Skeletal muscle satellite cell (primary cell): ENCODE measurements at regions not wholly inside any gene's neighbourhood (a gene's known extent, or its start where the extent isn't known, plus 50 kb on each side); places are given as distances from the start of the nearest gene placed in this dataset.
"Not testable (repeated sequence)": the region's sequence is repeated elsewhere in the genome, so short reads cannot be mapped to it uniquely, and the experiment has no call there.

Source experiments
- H3K27me3 ChIP-seq: 2 replicates; pipeline ENCODE4 v1.7.0; 2013; ENCODE audit warnings: low read length; ENCODE audit not compliant: control insufficient read depth, insufficient read depth
- H3K36me3 ChIP-seq: 2 replicates; pipeline ENCODE4 v1.7.0; 2013; ENCODE audit warnings: mild to moderate bottlenecking, control low read depth, low read length; ENCODE audit not compliant: insufficient read depth
- H3K4me1 ChIP-seq: 2 replicates; pipeline ENCODE4 v1.7.0; 2013; ENCODE audit warnings: low read length; ENCODE audit not compliant: control insufficient read depth, insufficient read depth
- H3K4me2 ChIP-seq: 2 replicates; pipeline ENCODE4 v1.7.0; 2013; ENCODE audit warnings: mild to moderate bottlenecking, low read length
- H3K4me3 ChIP-seq: 2 replicates; pipeline ENCODE4 v1.7.0; 2013; ENCODE audit warnings: low read length
- H3K9ac ChIP-seq: 2 replicates; pipeline ENCODE4 v1.7.0; 2013; ENCODE audit warnings: mild to moderate bottlenecking, low read depth, low read length, moderate library complexity
- H3K9me3 ChIP-seq: replicated peaks from 2 replicates; pipeline ENCODE4 v1.7.0; 2013; ENCODE audit warnings: mild to moderate bottlenecking, control low read depth, low read length

DNA sequence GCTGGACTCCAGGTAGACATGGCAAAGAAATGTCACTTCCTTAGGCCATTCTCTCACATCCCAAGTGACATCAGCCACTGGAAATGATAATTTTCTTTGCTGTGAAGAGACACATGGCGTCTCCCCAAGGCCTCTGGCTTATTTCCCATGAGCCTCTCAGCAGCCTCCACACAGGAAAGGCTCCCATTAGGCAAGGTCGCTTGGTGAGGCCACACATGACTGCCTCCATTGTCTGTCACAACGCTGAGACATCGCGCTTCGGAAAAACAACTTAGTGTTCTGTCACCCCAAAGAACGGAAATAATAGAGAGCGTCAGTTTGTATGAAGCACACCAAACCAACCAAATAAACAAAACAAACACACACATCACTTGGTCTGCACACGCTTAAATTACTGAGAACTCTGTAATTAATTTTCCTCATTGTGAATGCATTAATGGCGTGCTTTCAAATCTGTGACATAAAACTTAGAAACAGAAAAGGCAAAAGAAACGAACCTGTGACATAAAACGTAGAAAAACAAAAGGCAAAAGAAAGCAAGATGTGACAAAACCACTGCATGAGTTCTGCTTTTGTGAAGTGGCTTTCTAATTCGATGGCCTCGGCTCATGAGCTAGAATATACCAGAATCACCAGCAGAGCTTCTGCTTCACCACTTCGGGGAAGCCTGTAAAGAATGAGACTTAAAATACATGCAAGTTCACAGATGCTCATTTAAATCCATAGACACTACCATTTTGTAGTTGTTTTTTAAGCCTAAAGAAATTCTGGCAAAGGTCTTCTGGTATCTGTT, 404.2 kb upstream of the SGCG start:
- H3K9ac ChIP-seq, result no peak overlapping the region
- no peaks in the 10 kb centered on the region for H3K4me1 ChIP-seq
- H3K4me3 ChIP-seq, result no peak overlapping the region
- H3K36me3 ChIP-seq, result no peaks in the 10 kb centered on the region
- H3K4me2 ChIP-seq, result no peak overlapping the region
- no peaks in the 10 kb centered on the region for H3K9me3 ChIP-seq
- no peaks in the 10 kb centered on the region for H3K27me3 ChIP-seq

DNA sequence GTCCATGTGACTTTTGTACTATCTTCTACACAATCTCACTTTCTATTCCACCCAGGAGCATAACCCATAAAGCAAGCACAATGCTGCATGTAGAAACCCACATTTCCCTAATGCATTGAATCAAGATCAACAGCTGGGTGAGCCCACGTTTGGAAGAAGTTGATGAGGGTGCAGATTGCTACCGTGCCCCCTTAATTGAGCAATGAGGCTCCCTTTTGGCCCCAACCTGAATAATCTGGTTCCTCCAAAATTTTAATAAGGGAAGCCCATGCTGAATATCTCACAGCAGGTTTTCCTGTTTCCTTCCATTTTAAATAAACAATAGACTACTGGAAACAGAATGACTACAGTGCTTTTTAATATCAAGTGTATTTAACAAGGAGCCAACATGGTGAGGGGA, 403.6 kb upstream of the SGCG start:
- Histone ChIP-seq H3K27me3 (no peaks in the 10 kb centered on the region), H3K9ac (no peak overlapping the region), H3K9me3 (no peaks in the 10 kb centered on the region), H3K4me3 (no peak overlapping the region), H3K36me3 (no peaks in the 10 kb centered on the region), H3K4me2 (no peak overlapping the region), H3K4me1 (no peaks in the 10 kb centered on the region)

DNA sequence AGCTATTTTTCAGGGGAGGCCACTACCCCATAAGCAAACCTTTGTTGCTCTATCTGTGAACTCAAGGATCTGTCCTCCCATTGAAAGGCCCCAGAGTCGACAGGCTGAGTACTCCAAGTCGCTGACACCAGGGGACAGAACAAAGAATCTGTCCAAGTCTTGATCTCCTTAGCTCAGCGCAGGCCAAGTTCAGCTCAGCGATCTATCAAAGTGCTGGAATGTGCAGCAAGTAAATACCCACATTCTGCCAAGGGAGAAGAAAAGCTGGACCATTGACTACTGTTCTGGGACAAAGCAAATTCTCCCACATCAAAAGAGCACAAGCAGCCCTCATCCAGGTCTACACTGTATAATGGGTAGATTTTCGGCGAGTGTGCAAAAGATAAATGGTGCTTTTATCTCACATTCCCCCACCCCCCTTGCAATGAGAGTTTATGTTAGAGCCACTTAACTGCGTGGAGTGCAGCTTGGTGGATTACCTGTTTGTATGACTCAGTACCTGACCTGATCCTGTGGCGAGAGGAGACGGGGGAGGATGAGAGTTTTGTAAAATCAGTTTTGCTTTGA, 391.7 kb upstream of the SGCG start:
- no peak overlapping the region for H3K4me3 ChIP-seq
- H3K4me2 ChIP-seq, result no peak overlapping the region
- no peaks in the 10 kb centered on the region for H3K4me1 ChIP-seq
- H3K27me3 ChIP-seq, result peaks cover 16% of the 10 kb centered on the region
- no peak overlapping the region for H3K9ac ChIP-seq
- no peaks in the 10 kb centered on the region for H3K36me3 ChIP-seq
- H3K9me3 ChIP-seq, result no peaks in the 10 kb centered on the region

DNA sequence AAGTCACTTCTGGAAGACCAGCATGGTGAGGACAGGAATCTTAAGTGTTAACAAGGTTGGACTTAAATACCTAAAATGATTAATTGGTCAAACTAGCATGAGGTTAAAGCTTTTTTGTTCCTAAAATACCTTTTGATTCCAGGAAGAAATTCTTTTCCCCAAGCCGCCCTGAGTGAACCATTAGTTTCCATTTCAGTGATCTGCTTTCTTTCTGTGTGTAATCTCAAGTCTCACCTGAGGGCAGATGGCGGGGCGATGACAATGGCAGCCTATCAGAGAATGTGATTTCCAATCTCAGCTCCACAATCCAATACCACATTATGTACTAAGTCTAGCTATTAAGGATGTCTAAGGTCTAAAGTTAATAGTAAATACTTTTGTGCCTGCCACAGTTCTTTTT, 390.9 kb upstream of the SGCG start:
- no peak overlapping the region for H3K9ac ChIP-seq
- peaks cover 16% of the 10 kb centered on the region for H3K27me3 ChIP-seq
- no peaks in the 10 kb centered on the region for H3K9me3 ChIP-seq
- H3K4me3 ChIP-seq, result no peak overlapping the region
- H3K4me1 ChIP-seq, result no peaks in the 10 kb centered on the region
- H3K4me2 ChIP-seq, result no peak overlapping the region
- no peaks in the 10 kb centered on the region for H3K36me3 ChIP-seq

DNA sequence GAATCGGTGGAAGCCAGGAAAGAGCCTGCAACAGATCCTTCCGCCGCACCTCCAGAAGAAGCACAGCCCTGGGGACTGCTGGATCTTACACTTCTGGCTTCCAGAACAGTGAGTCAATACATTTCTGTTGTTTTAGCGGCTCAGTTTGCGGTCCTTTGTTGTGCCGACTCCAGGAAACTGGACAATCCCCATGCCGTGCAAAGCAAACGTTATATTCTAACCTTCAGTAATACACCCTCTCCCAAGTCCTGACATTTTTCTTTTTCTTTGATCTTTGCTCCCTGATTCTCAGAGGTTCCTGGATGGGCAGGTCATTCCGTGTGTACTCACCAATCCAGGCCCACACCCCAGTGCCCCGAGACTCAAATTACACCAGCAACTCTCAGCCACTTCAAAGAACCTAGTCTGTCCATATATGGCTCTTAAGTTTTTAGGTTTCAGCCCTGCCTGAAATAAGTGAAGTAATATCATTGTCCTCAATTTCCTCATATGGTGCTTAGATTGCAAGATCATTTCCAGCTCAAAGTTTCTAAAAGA, 387.1 kb upstream of the SGCG start:
- Histone ChIP-seq H3K27me3 (peaks cover 18% of the 10 kb centered on the region), H3K4me3 (no peak overlapping the region), H3K4me1 (no peaks in the 10 kb centered on the region), H3K4me2 (no peak overlapping the region), H3K9ac (no peak overlapping the region), H3K36me3 (no peaks in the 10 kb centered on the region), H3K9me3 (no peaks in the 10 kb centered on the region)

DNA sequence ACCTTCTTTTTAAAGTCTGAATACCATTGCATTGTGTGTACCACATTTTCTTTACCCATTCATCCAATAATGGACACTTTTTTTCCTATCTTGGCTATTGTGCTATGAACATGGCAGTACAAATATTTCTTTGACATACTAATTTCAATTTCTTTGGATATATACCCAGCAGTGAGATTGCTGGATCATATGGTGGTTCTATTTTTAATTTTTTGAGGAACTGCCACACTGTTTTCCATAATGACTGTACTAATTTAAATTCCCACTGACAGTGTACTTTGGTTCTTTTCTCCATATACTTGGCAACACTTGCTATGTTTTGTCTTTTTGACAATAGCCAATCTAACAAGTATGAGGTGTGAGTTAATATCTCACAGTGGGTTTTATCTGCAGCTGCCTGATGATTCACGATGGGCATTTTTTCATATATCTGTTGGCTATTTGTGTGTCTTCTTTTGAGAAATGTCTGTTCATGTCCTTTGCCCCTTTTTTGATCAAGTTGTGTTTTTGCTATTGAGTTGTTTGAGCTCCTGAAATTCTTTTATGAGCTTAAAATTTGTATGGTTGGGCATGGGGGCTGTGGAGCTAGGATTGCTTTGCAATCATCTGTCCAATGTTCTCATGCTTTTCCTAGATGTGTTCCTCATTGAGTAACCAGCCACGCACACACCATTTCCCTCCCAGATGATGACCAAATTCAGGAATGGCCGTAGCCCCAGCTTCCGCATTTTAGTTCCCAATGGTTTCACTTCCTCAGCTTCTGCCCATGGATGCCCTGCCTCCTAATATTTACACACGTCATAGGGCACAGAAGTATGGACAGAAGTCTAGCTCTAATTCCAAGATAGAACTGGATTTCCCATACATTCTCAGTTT, 380.0 kb upstream of the SGCG start:
- Histone ChIP-seq H3K36me3 (no peaks in the 10 kb centered on the region), H3K4me2 (peak overlapping the region; percentile 79), H3K27me3 (peaks cover 6% of the 10 kb centered on the region), H3K4me1 (no peaks in the 10 kb centered on the region), H3K9ac (peak overlapping the region; percentile 25), H3K4me3 (peak overlapping the region; percentile 61), H3K9me3 (no peaks in the 10 kb centered on the region)

DNA sequence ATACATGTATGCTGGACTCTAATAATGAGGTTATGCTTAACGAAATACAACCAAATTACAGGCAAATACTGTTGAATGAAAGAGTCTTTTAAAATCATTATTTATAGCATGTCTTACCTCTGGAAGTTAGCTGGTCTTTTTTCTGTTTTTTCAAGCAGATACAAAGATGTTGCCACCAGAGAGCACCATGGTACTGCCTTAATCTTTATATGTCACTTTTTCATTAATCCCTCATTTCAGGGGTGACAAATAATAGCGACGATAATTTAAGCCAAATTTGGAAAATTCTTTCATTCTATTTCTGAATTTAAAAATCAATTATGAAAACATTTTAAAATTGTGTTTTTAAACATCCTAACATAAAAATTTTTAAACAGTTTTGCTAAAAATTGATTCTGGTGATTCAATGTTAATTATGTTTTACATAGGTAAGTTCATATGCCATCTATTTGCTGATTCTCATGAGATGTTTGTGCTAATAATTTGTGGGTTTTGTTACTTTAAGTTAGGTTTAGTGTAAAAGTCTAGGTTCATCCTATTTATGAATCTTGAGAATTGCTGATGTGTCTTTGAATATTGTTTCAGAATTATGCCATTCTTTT, 379.3 kb upstream of the SGCG start:
- Histone ChIP-seq H3K4me2 (peak overlapping the region; percentile 79), H3K9ac (peak overlapping the region; percentile 25), H3K4me3 (peak overlapping the region; percentile 61)

DNA sequence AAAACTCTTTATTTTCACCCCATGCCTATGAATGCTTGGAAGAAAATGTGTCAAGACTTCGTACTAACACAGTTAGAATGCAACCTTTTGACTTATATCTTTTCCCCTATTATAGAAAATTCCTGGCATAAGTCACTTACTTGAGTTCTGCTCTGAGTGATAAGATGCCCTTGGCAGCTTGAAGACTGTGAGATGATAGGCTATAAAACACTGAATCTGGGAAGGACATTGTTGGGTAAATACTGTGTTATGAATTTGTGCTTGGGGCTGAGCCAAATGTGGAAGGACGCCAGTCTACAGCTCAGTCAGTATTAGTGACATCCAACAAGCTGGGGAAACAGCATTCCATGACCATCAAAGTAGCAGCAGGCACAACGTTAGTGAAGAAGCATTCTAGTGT, 368.0 kb upstream of the SGCG start:
- Histone ChIP-seq H3K36me3 (no peaks in the 10 kb centered on the region), H3K4me3 (no peak overlapping the region), H3K4me1 (no peaks in the 10 kb centered on the region), H3K9ac (no peak overlapping the region), H3K9me3 (no peaks in the 10 kb centered on the region), H3K4me2 (no peak overlapping the region), H3K27me3 (no peaks in the 10 kb centered on the region)

More for the DNA sequence above, 379.3 kb upstream of the SGCG start:
- H3K27me3 ChIP-seq, result peaks cover 6% of the 10 kb centered on the region
- no peaks in the 10 kb centered on the region for H3K36me3 ChIP-seq
- no peaks in the 10 kb centered on the region for H3K4me1 ChIP-seq
- no peaks in the 10 kb centered on the region for H3K9me3 ChIP-seq

DNA sequence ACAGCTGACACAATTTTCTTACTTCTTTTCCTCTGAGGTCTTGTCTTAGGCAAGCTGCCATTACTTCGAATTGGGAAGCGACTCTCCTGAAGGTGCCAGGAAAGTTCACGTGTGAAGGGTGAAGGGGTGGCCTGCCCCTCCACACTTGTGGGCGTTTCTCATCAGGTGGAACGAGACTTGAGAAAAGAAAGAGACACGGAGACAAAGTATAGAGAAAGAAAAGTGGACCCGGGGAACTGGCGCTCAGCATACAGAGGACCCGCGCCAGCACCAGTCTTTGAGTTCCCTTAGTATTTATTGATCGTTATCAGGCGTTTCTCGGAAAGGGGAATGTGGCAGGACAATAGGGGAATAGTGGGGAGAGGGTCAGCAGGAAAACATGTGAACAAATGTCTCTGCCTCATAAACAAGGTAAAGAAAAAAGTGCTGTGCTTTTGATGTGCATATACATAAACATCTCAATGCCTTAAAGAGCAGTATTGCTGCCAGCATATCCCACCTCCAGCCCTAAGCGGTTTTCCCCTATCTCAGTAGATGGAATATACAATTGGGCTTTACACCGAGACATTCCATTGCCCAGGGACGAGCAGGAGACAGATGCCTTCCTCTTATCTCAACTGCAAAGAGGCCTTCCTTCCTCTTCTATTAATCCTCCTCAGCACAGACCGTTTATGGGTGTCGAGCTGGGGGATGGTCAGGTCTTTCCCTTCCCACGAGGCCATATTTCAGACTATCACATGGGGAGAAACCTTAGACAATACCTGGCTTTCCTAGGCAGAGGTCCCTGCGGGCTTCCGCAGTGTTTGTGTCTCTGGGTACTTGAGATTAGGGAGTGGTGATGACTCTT, 367.0 kb upstream of the SGCG start:
- H3K9me3 ChIP-seq, H3K4me2 ChIP-seq, H3K36me3 ChIP-seq, H3K27me3 ChIP-seq, H3K9ac ChIP-seq, H3K4me1 ChIP-seq, H3K4me3 ChIP-seq: not testable (repeated sequence)

DNA sequence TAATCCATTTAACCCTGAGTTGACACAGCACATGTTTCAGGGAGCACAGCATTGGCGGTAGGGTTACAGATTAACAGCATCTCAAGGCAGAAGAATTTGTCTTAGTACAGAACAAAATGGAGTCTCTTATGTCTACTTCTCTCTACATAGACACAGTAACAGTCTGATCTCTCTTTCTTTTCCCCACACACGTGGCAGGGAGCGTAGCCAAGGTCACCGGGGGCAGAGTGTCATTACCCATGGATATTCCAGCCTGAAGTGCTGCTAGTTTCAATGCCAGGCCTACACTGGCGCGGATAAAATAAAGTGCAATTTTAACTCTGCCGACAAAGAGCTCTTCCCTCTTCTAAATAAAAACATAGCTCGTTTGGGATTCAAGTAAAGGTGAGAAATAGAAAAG, 366.3 kb upstream of the SGCG start:
- not testable (repeated sequence) for H3K36me3 ChIP-seq, H3K9ac ChIP-seq, H3K4me3 ChIP-seq, H3K9me3 ChIP-seq, H3K4me2 ChIP-seq, H3K4me1 ChIP-seq, H3K27me3 ChIP-seq
